ENCODE measurements at regions not wholly inside any gene's neighbourhood (a gene's known extent, or its start where the extent isn't known, plus 50 kb on each side); places are given as distances from the start of the nearest gene placed in this dataset.

DNA sequence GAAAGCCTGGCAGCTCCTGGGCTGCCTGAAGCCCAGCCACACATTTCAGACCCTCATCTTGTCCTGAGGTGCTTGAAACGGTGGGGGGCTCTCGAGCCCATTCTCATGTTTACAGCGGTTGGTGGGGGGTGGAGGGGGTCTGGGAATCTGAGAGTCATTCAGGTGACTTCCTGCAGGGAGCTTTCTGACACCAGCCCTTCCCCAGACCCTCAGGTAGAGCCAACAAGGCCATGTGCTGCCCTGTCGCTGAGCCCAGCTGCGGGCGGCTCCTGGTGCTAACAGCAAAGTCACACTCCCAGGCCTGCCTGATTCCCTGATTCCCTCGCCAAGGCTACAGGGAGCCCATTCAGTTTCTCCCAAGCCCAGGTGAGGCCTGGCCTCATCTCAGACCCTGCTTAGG lies 324.9 kb upstream of the MEX3C start:
- no peak for TF ChIP-seq POLR2AphosphoS5 (IDR thresholded peaks at IDR 0.05; ENCODE audit: low read depth, low read length)
- no peak for TF ChIP-seq TAF1 (IDR thresholded peaks at IDR 0.05; ENCODE audit: borderline replicate concordance, insufficient read depth, low read length)
- TF ChIP-seq, protein P1, sequence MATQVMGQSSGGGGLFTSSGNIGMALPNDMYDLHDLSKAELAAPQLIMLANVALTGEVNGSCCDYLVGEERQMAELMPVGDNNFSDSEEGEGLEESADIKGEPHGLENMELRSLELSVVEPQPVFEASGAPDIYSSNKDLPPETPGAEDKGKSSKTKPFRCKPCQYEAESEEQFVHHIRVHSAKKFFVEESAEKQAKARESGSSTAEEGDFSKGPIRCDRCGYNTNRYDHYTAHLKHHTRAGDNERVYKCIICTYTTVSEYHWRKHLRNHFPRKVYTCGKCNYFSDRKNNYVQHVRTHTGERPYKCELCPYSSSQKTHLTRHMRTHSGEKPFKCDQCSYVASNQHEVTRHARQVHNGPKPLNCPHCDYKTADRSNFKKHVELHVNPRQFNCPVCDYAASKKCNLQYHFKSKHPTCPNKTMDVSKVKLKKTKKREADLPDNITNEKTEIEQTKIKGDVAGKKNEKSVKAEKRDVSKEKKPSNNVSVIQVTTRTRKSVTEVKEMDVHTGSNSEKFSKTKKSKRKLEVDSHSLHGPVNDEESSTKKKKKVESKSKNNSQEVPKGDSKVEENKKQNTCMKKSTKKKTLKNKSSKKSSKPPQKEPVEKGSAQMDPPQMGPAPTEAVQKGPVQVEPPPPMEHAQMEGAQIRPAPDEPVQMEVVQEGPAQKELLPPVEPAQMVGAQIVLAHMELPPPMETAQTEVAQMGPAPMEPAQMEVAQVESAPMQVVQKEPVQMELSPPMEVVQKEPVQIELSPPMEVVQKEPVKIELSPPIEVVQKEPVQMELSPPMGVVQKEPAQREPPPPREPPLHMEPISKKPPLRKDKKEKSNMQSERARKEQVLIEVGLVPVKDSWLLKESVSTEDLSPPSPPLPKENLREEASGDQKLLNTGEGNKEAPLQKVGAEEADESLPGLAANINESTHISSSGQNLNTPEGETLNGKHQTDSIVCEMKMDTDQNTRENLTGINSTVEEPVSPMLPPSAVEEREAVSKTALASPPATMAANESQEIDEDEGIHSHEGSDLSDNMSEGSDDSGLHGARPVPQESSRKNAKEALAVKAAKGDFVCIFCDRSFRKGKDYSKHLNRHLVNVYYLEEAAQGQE (IDR thresholded peaks at IDR 0.05; ENCODE audit: insufficient read depth in 1 of 2, low read depth in 2 of 2, low read length in 2 of 2), result no peak

All from PFSK-1 (cell line).